Astrocyte (in vitro differentiated cells and primary cell): ENCODE measurements at regions not wholly inside any gene's neighbourhood (a gene's known extent, or its start where the extent isn't known, plus 50 kb on each side); places are given as distances from the start of the nearest gene placed in this dataset.

Source experiments
- EZH2 ChIP-seq: IDR thresholded peaks from 2 replicates; pipeline ENCODE4 v1.6.1; 2012; ENCODE audit warnings: mild to moderate bottlenecking, low read length, inconsistent platforms; ENCODE audit not compliant: insufficient read depth
- TF ChIP-seq, protein P1 (sequence below): IDR thresholded peaks from 2 replicates; pipeline ENCODE4 v1.5.1; 2011; ENCODE audit warnings: low read depth, mild to moderate bottlenecking, inconsistent platforms, low read length, moderate library complexity; ENCODE audit not compliant: insufficient read depth

DNA sequence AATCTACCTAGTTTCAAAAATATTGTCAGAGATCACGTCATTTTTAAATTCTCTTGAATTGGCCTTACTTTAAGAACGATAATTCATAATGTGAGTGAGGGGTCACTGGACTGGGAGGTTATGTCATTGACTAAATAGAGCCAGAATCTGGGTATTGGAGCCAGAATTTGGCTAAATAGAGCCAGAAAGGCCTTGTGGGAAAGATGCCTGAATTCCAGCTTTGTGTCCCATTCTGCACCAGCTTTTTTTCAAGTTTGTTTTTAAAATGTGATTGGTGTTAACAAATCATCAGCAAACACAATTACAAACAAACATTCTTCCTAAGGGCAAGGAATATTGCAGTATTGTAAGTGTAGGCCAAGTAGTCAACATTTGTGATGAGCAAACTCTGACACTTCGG is 233.2 kb upstream of the PRKCQ start:
- TF ChIP-seq, protein P1, sequence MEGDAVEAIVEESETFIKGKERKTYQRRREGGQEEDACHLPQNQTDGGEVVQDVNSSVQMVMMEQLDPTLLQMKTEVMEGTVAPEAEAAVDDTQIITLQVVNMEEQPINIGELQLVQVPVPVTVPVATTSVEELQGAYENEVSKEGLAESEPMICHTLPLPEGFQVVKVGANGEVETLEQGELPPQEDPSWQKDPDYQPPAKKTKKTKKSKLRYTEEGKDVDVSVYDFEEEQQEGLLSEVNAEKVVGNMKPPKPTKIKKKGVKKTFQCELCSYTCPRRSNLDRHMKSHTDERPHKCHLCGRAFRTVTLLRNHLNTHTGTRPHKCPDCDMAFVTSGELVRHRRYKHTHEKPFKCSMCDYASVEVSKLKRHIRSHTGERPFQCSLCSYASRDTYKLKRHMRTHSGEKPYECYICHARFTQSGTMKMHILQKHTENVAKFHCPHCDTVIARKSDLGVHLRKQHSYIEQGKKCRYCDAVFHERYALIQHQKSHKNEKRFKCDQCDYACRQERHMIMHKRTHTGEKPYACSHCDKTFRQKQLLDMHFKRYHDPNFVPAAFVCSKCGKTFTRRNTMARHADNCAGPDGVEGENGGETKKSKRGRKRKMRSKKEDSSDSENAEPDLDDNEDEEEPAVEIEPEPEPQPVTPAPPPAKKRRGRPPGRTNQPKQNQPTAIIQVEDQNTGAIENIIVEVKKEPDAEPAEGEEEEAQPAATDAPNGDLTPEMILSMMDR: no peak
- TF ChIP-seq EZH2: no peak
